ENCODE measurements at regions not wholly inside any gene's neighbourhood (a gene's known extent, or its start where the extent isn't known, plus 50 kb on each side); places are given as distances from the start of the nearest gene placed in this dataset.

DNA sequence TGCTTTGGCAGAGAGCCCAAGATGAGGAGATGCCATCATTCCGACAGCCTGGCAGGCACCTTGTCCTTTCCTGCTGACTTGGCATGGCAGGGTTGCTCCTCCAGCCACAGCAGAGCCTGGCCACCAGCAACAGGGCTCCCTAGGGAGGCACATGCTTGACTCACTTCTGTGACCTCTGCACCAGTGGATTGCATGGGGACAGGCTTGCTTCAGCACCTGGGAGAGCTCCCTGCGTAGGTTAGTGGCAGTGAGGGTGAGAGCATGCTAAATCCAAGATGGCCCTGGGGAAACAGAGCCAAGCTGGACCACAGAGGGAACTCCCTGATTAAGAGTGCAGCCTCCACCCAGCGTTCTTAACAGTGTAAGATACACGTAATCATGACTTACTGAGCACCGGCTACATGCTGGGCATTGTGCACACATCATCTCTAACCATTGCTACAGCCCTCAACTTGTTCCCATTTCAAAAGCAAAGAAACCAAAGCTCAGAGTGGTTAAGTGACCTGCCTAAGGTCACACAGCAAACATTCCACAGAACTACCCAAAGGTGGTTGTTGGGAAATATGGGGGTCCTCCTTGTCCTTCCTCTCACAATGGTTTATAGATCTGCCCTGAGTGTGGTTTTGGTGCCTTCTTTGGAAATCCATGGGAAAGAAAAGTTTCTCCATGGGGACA, 116.6 kb upstream of the UQCRFS1 start:
- TF ChIP-seq, protein P1, sequence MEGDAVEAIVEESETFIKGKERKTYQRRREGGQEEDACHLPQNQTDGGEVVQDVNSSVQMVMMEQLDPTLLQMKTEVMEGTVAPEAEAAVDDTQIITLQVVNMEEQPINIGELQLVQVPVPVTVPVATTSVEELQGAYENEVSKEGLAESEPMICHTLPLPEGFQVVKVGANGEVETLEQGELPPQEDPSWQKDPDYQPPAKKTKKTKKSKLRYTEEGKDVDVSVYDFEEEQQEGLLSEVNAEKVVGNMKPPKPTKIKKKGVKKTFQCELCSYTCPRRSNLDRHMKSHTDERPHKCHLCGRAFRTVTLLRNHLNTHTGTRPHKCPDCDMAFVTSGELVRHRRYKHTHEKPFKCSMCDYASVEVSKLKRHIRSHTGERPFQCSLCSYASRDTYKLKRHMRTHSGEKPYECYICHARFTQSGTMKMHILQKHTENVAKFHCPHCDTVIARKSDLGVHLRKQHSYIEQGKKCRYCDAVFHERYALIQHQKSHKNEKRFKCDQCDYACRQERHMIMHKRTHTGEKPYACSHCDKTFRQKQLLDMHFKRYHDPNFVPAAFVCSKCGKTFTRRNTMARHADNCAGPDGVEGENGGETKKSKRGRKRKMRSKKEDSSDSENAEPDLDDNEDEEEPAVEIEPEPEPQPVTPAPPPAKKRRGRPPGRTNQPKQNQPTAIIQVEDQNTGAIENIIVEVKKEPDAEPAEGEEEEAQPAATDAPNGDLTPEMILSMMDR (IDR thresholded peaks at IDR 0.05) = no peak
- TF ChIP-seq POLR2AphosphoS5 (IDR thresholded peaks at IDR 0.05; ENCODE audit: insufficient read depth in 1 of 2, low read depth in 1 of 2) (no peak), POLR2A (IDR thresholded peaks at IDR 0.05) (no peak)
